Stimulated activated CD4-positive, alpha-beta T cell treated with anti-CD3 and anti-CD28 coated beads, TNF-alpha, amount 100 ng/mL, for 1 hour (primary cell): ENCODE measurements at regions not wholly inside any gene's neighbourhood (a gene's known extent, or its start where the extent isn't known, plus 50 kb on each side); places are given as distances from the start of the nearest gene placed in this dataset.

Experiments used
- DNase-seq, 3 donors: peaks; one replicate each; pipeline ENCODE4 v3.0.0-alpha.2; 2020; ENCODE audit warnings: low read depth in 3 of 3, low spot score in 1 of 3

GRCh38 chr2:6237039-6237660, 545.0 kb downstream of the SOX11 start:
- DNase-seq, result no peak

DNA sequence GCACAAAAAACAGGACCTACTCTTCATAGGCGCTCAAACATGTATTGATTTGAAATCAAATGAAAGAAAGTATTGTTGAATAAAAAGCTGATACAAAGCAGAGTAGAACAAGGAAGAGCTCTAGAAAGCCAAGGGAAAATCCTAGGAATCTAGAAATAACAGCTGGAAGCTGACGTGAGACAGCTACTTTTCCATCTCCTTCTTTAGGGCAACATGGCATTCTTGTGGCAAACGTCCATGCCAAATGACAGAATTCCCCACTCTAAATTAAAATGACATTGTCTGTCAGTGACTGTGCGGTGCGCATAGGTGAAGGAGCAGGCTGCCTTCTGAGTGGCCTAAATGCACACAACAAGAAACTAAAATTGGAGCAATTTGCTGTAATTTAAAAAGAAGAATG, 557.4 kb downstream of the SOX11 start:
- DNase-seq, result no peak

DNA sequence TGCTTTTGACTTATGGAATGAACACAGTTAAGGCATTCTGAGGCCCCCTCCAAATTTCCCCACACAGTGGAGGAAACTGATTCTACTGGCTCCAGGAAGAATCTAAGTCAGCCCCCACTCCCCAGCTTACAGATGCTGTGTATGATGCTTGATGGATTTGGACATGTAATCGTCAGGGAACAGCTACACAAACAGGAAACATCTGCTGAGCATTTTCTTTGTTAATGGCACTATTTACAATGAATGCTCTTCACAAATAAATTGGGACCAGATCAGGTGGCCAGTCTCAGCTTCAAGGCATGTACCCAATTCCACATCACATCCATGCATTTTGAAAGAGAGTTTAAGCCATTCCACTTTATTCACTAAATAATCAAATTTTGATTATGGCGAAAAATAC, 562.3 kb downstream of the SOX11 start:
- no peak for DNase-seq

- DNase-seq, result no peak
Measured at GRCh38 chr2:6264198-6264597, 572.0 kb downstream of the SOX11 start.

GRCh38 chr2:6281524-6281923, 584.2 kb downstream of the CMPK2 start:
- no peak for DNase-seq

GRCh38 chr2:6283259-6283658, 582.4 kb downstream of the CMPK2 start:
- no peak for DNase-seq

GRCh38 chr2:6287406-6287805, 578.3 kb downstream of the CMPK2 start:
- DNase-seq, result no peak

GRCh38 chr2:6288791-6289190, 576.9 kb downstream of the CMPK2 start:
- no peak for DNase-seq

GRCh38 chr2:6290217-6291015, 575.3 kb downstream of the CMPK2 start:
- DNase-seq, result no peak

GRCh38 chr2:6294791-6295190, 570.9 kb downstream of the CMPK2 start:
- DNase-seq, result no peak

DNA sequence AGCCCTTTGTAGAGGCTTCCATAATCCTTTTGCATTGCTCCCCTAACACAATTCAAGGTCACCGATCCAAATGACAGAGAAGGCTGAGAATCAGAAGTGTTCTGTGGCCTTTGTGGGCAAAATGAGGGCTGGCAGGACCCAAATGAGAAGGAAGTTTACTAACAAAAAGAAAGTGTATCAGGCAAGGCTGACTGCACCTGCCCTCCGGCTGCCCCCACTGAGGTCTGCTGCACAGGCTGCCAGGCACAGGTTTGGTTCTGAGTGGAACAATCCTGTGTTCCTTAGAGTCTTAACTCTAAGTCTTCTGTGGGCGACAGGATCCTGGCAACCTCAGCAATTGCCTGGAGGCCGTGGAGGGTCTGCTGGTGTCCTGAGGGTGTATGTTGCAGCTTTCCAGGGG, 568.5 kb downstream of the CMPK2 start:
- no peak for DNase-seq

- DNase-seq, result no peak
Measured at GRCh38 chr2:6301426-6301825, 564.3 kb downstream of the CMPK2 start.

DNA sequence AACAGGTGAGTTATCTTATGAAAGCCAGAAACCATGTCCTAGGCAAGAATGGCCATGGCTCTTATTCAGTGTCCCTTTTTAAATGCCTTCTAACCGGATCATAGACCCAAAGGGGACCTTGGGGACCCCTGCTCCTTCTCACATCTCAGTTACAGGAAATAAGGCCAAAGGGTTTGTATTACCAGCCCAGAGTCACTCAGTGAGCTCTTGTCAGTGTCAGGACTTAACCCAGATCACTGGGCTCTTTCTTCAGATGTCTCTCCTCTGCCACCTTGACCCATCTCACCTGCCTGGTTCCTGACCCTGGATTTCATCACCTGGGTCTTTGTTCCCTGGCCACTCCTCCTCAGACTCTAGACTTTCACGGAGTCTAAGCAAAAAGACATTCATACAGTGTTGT, 556.7 kb downstream of the CMPK2 start:
- DNase-seq, result no peak

DNA sequence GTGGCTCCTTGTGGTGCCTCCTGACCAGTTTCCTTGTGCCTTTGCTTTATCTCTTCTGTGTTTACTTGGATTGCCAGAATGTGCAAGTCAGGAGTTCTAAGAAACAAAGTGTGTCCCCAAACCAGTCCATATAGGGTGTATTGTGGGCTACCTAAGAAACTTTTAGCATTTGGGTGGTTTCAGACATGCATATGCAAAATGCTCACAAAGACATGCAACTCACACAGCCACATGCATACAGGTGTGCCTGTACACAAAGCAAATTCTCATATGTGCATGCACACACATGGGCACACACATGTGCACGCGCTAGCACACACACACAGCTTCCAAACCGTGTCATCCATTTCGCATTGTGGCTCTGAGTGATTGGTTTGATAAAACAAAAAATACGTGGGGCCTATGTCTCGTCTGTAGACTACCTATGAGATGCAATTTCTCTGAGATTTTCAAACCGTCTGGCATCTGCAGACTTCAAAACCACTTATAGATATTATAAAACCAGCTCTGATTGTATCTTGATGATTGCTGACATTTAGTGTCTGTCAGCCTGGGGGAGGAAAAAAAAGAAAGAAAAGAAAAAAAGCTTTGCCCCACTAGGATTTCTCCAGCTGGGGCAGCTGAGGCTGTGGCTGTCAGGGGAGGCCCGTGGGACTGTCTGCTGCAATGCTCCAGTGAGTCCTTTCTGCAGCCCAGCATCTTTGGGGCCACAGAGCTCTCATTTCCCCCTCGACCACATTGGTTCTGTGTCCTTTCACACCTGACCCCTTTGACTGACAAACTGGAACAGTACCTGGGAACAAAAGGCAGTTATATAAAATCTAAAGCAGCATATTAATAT, 556.1 kb downstream of the CMPK2 start:
- DNase-seq, result no peak

- DNase-seq, result no peak
Measured at GRCh38 chr2:6310256-6311215, 555.2 kb downstream of the CMPK2 start.

DNA sequence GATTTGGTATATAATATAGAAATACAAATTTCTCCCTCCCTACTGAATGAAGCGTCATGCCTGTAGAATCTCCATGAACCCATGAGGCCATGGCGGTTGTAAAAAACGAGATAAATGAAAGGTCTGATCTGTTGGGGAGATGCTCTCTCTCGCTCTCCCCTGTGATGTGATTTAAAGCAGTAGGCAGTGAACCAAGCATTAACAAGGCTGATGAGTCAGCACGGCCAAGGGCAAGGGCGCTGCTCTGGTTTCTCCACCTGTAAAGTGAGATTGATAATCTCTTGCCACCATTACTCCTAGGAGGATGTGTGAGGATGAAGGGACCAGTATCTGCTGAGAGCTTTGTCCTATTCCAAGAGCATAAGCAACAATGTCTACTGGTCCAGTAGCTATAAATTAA, 553.3 kb downstream of the CMPK2 start:
- no peak for DNase-seq

DNA sequence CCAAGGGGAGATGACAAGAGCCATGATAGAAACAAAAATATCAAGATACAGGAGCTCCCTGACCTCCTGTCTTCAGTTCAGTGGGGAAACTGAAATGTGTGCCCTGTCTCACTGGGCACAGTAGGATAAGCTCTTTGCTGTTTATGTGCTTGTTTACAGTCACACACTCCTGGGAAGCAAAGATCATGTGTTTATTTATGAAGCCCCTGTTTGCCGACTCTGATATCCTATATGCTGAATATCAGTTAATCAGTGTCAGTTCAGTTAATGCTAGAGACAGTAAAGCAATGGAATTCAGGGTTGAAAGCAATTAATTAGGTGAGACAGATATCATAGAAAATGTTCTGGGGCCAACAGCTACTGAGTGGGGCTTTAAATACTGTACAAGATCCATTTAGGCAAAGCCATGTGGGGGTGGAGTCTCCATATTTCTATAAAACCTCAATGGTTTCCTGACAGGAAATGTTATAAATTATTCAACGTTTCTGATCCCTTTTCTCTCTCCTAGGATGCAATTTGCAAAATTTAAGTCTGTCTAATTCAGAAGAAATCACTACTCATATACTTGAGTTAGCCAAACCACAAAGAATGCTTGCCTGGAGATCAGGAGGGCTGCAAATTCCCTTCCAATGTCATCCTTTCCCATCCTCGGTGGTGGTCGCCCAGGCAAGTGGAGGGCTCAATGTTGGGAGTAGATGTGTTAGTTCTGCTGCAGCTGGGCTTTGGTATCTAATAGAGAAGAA, 551.3 kb downstream of the CMPK2 start:
- DNase-seq, result no peak

GRCh38 chr2:6325616-6326015, 540.1 kb downstream of the CMPK2 start:
- no peak for DNase-seq

DNA sequence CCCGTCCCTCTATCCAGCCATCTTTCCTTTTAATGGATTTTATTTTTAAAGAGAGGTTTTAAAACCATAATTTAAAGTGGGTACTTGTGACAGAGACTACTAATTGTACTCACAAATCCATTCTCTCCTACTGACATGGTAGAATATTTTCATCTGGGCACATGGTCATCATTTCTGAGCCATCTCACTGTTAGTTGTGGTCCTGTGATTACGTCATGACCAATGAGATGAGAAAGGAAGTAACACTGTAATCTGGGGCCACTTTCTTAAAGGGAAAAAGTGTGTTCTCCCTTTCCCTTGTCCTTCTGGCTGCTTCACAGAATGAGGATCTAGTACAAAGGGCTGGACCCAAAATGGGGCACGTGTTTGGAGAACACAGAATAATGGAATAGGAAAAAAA, 538.7 kb downstream of the CMPK2 start:
- DNase-seq, result no peak
